OCI-LY1 (cell line): ENCODE measurements at regions not wholly inside any gene's neighbourhood (a gene's known extent, or its start where the extent isn't known, plus 50 kb on each side); places are given as distances from the start of the nearest gene placed in this dataset.

ENCODE experiments used
- CTCF ChIP-seq: fragments of 200-600 bp; sonication (generic), shearing (Covaris generic); IDR thresholded peaks from 2 replicates; pipeline ENCODE4 v1.5.1; 2017; ENCODE audit warnings: mild to moderate bottlenecking, antibody characterized with exemption, low read length, moderate library complexity, mixed read lengths
- EZH2 ChIP-seq: fragments of 200-600 bp; sonication (generic), shearing (Covaris generic); IDR thresholded peaks from 2 replicates; pipeline ENCODE4 v1.8.0; 2017; ENCODE audit warnings: borderline replicate concordance, mixed run types, mild to moderate bottlenecking, antibody characterized with exemption, low read length, moderate library complexity, mixed read lengths

GRCh38 chr14:100416921-100417860 is 94.1 kb downstream of the SLC25A47 start:
- TF ChIP-seq CTCF, result no peak
- TF ChIP-seq EZH2, result no peak
